GM19372 (cell line): ENCODE measurements at regions not wholly inside any gene's neighbourhood (a gene's known extent, or its start where the extent isn't known, plus 50 kb on each side); places are given as distances from the start of the nearest gene placed in this dataset.

Experiments used
- ATAC-seq: cut with Tn5 transposase; IDR thresholded peaks from one replicate; pipeline ENCODE4 v1.9.1; 2021; ENCODE audit warnings: mild to moderate bottlenecking, low read depth, moderate library complexity; ENCODE audit not compliant: unreplicated experiment

DNA sequence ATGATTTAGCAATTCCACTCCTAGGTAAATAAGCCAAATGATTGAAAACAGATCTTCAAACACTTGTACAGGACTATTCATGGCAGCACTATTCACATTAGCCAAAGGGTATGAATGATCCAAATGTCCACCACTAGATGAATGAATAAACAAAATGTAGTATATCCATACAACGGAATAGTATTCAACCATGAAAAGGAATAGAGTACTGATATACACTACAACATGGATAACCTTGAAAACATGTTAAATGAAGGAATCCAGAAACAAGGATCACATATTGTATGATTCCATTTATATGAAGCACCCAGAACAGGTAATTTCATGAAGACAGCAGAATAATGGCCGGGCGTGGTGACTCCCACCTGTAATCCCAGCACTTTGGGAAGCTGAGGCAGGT is 78.2 kb upstream of the IGF1R start:
- no peak for ATAC-seq

DNA sequence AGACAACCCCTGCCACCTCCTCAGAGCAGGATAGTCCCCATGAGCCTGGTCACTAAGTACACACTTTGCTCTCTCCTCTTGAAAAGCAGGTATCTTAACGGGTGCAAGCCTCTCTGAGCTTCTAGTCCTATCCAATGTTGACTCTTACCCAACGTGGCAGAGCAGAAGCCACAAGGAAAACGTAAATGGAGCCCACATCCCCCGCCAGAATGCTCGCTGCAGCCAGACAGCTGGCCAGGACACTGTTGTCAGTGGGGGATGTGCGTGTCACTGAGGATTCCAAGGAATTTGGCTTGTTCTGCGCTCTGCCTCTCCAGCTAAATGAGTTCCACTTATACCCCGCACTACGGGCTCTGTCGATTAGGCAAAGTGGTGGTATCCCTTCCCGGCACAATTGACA is 67.8 kb upstream of the IGF1R start:
- no peak for ATAC-seq

DNA sequence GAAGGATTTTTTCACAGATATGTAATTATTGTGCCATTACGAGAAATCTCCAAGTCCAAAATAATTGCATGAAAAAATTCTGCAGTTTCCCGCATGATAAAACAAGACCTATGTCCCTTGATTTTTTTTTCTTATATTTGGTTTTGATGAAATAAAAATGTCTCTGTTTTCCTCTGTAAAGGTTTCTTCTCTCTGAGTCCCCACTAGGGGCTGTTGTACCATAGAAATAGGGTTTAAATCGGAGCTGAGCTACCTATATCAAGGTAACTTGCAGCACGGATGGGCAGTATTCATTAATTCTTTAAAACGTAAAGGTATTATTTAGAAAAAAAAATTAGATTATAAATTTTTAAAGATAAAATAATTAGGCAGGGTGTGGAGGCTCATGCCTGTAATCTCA is 66.6 kb upstream of the IGF1R start:
- no peak for ATAC-seq

DNA sequence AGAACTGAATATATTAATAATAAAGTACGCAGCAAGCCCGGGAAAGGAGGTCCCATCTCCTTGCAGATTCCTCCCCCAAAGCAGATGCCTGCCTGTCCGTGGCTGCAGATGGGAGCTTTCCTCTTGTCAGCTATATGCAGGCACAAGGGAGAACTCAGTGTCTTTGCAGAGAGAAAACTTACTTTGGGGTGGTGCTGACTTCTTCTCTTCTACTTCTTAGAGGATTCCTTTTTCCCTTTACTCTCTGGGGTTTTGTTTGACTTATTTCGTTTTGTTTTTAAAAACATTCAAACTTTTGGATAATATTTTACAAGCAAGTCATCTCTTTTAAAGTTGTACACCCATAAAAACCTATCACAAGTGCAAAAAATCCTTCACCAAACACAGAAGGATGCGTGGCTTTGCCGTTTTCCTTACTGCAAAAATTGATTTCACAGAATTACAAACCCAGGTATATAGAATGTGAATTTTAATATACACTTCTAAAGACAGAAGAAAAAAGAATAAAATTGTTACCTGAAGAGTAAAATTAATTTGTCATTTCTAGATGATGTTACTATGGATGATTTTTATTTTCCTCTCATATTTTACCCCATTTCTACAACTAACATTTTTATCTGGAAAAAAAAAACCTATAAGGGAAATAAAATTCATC is 65.3 kb upstream of the IGF1R start:
- ATAC-seq: no peak

DNA sequence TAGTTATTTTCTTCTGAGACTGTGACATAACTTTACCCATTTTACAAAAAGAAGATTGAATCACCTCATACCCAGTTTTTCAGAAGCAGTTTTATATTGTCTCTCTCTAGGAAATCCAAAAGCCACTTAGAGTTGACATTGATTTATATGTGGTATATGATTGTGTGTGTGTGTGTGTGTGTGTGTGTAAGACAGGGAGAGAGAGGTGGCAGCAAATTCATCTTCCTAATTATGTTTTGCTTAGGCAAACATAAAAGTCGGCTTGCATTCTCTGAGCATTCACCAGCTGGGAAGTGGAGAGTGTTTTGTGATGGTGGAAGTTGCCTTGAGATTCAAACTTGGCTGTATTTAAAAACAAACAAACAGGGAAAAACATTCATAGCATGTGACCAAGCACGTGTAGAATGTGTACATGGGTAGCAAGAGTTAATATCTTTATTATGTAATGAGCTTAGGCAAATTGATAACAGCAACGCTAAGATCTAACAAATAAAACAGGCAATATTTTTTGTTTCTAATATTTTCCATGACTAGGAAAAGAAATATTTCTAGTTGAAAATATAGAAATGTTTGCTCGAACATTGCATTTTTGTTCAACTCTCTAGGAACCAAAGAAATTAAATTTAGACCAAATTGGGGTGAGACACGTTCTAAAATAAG is 64.4 kb upstream of the IGF1R start:
- no peak for ATAC-seq

DNA sequence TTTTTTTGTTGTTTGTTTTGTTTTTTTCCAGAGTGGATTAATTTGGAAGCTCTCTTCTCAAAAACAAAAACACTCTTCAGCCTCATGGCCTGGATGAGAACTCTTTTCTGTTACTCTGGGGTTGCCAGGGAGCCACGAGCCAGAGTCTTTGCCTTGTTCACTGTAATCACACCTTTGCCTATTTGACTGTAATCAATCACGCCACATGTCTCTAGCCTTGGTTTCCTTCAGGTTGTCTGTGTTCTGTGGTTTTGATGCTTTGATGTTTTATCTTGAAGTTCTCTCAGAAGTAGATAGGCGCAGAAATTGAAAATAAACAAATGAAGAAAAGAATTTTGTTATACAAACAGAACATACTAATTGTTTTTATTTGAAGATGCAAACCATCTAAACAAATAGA is 62.3 kb upstream of the IGF1R start:
- ATAC-seq: no peak

DNA sequence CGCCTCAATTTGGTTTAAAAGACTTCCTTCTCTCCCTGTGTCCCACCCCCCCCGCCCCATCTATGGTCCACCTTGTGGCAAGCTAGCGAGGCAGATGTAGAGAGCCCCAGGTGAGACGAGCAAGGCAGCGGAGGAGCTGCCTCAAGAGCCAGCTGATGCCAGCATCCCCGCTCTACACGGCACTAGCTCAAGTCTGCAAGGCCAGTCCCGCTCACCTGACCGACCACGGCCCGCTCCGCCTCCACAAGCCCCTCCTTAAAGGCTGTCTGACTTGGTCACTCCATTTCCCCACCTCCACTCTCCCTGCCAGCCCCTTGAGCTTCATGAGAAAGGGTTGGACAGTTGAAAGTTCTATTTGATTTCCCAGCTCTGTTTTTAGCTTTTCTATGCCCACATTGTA is 56.2 kb upstream of the IGF1R start:
- no peak for ATAC-seq

DNA sequence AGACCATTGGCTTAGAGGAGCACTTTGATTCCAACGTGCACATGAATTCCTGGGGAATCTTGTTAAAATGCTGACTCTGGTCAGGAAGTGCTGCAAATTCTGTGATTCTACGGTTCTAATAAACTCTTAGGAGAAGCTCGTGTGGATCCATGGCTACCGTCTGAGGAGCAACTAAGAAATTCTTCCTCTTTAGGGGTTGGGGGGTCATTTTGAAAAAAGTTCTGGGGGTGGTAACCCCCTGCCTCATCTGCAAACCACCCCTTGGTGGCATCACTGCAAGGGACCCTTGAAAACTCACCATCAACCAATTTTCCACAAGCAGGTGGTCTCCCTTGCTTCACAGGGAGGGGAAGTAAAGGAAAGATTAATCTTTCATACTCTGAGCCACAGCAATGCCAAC is 52.2 kb upstream of the IGF1R start:
- ATAC-seq: no peak

DNA sequence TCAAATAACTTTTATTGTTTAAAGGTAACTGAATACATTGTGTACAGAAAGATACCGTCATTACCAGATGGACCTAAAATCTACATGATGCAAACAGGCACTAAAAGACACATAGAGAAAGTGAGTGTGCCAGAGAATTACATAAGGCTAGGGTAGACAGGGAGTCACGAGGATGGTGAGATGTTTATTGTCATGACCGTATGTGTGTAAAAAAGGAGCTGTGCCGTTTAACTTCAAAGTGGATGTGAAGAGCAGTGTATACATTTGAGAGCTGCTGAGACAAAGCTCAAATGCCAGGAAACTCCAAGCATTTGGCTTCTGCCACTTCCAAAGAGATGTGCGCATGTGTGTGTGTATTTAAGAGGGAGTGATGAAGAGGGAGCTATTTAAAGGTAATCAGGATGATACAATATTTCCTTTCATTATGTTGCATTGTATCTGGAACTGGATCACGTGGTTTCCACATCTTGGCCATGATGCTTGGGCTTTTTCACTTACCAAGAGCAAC is 51.4 kb upstream of the IGF1R start:
- ATAC-seq: no peak

DNA sequence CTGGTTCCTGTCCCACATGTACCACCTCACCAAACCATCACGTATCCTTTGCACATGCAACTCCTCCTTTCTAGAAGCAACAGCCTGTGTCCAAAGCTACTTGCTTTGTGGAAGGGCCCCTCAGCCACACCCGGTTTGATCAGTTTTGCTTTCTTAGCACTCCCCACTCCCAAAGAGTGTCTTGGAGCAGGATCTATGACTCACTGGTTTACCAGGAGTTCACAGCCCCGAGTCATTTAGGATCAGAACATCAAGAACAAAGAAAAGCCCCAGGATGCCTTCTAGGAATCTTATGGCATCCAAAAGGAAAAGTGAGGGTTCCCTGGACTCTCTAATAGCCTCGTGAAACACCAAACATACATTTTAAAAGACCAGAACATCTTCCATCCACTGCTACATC is 50.7 kb upstream of the IGF1R start:
- ATAC-seq: no peak
